GM13976 (cell line): ENCODE measurements at regions not wholly inside any gene's neighbourhood (a gene's known extent, or its start where the extent isn't known, plus 50 kb on each side); places are given as distances from the start of the nearest gene placed in this dataset.
"Not testable (repeated sequence)": the region's sequence is repeated elsewhere in the genome, so short reads cannot be mapped to it uniquely, and the experiment has no call there.

Experiments
- DNase-seq: peaks from one replicate; pipeline ENCODE4 v3.0.0; 2012; ENCODE audit warnings: low spot score
- in situ Hi-C: fragments of 300-500 bp; cut with MboI; formaldehyde crosslinking; loops from one replicate; pipeline ENCODE4 v1.12.0; 2022; ENCODE audit warnings: low sequenced_read_pairs, mixed read lengths, inconsistent platforms; ENCODE audit not compliant: unreplicated experiment
- TF ChIP-seq, protein P1 (sequence below): IDR thresholded peaks from 2 replicates; pipeline ENCODE4 v1.5.1; 2012; ENCODE audit warnings: borderline replicate concordance, mild to moderate bottlenecking; ENCODE audit not compliant: insufficient read depth; ENCODE audit errors: extremely low read depth, missing control alignments, control extremely low read depth

GRCh38 chr10:15432266-15432665 lies 61.2 kb upstream of the FAM171A1 start:
- TF ChIP-seq, protein P1, sequence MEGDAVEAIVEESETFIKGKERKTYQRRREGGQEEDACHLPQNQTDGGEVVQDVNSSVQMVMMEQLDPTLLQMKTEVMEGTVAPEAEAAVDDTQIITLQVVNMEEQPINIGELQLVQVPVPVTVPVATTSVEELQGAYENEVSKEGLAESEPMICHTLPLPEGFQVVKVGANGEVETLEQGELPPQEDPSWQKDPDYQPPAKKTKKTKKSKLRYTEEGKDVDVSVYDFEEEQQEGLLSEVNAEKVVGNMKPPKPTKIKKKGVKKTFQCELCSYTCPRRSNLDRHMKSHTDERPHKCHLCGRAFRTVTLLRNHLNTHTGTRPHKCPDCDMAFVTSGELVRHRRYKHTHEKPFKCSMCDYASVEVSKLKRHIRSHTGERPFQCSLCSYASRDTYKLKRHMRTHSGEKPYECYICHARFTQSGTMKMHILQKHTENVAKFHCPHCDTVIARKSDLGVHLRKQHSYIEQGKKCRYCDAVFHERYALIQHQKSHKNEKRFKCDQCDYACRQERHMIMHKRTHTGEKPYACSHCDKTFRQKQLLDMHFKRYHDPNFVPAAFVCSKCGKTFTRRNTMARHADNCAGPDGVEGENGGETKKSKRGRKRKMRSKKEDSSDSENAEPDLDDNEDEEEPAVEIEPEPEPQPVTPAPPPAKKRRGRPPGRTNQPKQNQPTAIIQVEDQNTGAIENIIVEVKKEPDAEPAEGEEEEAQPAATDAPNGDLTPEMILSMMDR, result no peak
- no peak for DNase-seq
- in situ Hi-C loops, result loop anchor here (10.0 kb wide), 1 partner anchor 293 kb away; no protein-coding TSS in a partner anchor

- in situ Hi-C loops, result loop anchor here (10.0 kb wide), 1 partner anchor 294 kb away; no protein-coding TSS in a partner anchor
- TF ChIP-seq, protein P1, result no peak
- no peak for DNase-seq
These were observed 60.1 kb upstream of the FAM171A1 start for GRCh38 chr10:15430969-15431771.

DNA sequence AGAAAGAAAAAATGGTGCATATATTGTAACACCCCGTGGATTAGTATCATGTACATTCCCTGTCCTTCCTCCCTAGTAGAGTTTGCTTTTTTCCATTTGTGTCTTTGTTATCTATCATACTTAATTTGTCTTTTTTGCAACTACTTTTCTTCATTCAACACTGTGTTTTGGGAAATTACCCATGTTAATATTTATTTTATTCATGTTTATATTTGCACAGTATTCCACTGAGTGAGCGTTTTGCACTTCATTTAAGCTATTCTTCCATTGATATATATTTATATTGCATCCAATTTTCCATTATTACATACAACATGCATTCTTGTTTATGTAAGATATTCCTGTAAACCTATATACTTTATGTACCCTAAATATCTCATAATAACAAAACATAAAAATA lies 57.6 kb upstream of the FAM171A1 start:
- in situ Hi-C loops, result no loop called here
- TF ChIP-seq, protein P1, result no peak
- DNase-seq, result no peak

DNA sequence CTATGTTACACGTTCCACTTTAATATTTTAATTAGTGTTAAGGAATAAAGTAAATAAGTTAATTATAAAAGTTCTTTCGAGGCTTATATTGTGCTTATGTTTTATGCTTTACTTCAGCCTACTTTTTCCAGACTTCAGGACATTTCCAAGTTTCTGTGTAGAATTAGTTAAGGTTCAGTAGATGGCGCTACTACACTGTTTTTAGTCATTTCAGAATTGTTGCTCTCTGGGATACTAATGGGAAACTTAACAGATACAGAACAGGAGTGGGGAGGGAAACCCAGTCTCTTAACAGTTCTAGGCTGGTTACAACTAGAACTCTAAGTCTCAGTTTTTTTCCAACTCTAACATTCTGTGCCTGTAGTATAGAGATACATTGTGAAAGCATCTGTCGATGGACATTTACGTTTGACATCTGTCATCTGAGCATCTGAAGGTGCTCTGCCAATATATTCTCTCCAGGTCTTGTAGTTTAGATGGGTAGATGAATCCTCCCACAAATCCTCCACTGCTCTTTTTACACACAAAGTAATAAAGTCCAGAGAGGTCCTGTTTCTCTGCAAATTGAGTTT lies 56.8 kb upstream of the FAM171A1 start:
- in situ Hi-C loops, result no loop called here
- DNase-seq, result peak; percentile 38
- TF ChIP-seq, protein P1, result no peak

- in situ Hi-C loops, result no loop called here
- TF ChIP-seq, protein P1, result no peak
- no peak for DNase-seq
These were observed 55.5 kb upstream of the FAM171A1 start for GRCh38 chr10:15426558-15426957.

DNA sequence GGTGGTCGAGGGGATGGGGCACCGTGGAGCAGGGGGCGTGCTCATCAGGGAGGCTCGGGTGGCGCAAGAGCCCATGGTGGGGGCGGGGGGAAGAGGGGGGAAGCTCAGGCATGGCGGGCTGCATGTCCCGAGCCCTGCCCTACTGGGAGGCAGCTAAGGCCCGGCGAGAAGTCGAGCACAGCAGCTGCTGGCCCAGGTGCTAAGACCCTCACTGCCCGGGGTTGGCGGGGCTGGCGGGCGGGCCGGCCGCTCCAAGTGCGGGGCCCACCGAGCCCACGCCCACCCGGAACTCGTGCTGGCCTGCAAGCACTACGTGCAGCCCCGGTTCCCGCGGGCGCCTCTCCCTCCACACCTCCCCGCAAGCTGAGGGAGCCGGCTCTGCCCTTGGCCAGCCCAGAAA lies 55.0 kb upstream of the FAM171A1 start:
- TF ChIP-seq, protein P1, result no peak
- in situ Hi-C loops, result no loop called here
- DNase-seq, result no peak

DNA sequence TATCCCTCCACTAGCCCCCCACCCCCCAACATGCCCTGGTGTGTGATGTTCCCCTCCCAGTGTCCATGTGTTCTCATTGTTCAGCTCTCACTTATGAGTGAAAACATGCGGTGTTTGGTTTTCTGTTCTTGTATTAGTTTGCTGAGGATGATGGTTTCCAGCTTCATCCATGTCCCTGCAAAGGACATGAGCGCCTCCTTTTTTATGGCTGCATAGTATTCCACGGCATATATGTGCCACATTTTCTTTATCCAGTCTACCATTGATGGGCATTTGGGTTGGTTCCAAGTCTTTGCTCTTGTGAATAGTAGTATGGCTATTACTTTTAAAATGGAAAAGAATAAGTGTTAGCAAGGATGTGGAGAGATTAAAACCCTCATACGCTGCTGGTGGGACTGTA lies 50.8 kb upstream of the FAM171A1 start:
- in situ Hi-C loops, DNase-seq: not testable (repeated sequence)
